ENCODE measurements at regions not wholly inside any gene's neighbourhood (a gene's known extent, or its start where the extent isn't known, plus 50 kb on each side); places are given as distances from the start of the nearest gene placed in this dataset.

DNA sequence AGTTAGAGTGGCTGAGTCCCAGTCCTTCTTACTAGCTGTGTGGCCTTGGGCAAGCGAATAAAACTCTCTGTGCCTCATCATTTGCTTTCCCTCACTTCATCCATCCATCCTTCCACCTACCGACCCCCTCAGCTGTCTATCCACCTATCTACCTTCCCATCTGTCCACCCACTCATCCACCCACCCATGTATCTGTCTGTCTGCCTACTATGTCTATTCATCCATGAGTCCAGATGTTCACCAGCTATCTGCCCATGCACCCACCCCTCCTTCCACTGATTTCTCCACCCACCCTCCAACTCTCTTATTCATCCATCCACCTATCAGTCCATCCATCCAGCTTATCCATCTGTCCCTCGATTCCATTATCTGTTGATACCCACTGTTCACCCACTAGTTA, 60.4 kb upstream of the ATP2B2 start (continued):
- no peak for TF ChIP-seq REST (IDR thresholded peaks at IDR 0.05; ENCODE audit: unreplicated experiment)

- peaks cover 5% of the 10 kb centered on the region; the same call in 1 of the 3 replicates for H3K9me3 Mint-ChIP-seq
- H3K4me1 ChIP-seq (ENCODE audit: insufficient read depth), result no peaks in the 10 kb centered on the region
- no peaks in the 10 kb centered on the region for H3K36me3 Mint-ChIP-seq (ENCODE audit: low read depth)
- DNase-seq (ENCODE audit: low spot score), result no peak
- H2AFZ ChIP-seq, result no peak overlapping the region
- H3K27ac ChIP-seq (ENCODE audit: low read depth), result no peak overlapping the region
- no peak overlapping the region for H3K4me2 ChIP-seq
- ATAC-seq, result no peak
- no peaks in the 10 kb centered on the region for H3K27me3 ChIP-seq (ENCODE audit: insufficient read depth)
- no peak overlapping the region for H3K27ac Mint-ChIP-seq
- peaks cover 14% of the 10 kb centered on the region for H3K27me3 Mint-ChIP-seq (ENCODE audit: insufficient read depth, low read depth, poor library complexity)
- H3K4me3 ChIP-seq, result no peak overlapping the region
- H3K36me3 ChIP-seq (ENCODE audit: insufficient read depth), result no peaks in the 10 kb centered on the region
- H3K79me2 ChIP-seq (replicated peaks; ENCODE audit: insufficient read depth), result no peaks in the 10 kb centered on the region
- no peaks in the 10 kb centered on the region for H3K9me2 ChIP-seq (ENCODE audit: insufficient read depth)
- H3K4me1 Mint-ChIP-seq, result no peaks in the 10 kb centered on the region
- no peaks in the 10 kb centered on the region for H4K20me1 ChIP-seq (replicated peaks; ENCODE audit: insufficient read depth)
- no peaks in the 10 kb centered on the region for H3F3A ChIP-seq (replicated peaks; ENCODE audit: low read depth)
- no peak overlapping the region for H3K4me3 Mint-ChIP-seq
- TF ChIP-seq ETS1 (IDR thresholded peaks at IDR 0.05) (no peak), NANOG (IDR thresholded peaks at IDR 0.05; ENCODE audit: borderline replicate concordance) (no peak), EZH2phosphoT487 (IDR thresholded peaks at IDR 0.05; ENCODE audit: unreplicated experiment) (no peak), ZNF331 (CRISPR knock-in tag; IDR thresholded peaks at IDR 0.05; ENCODE audit: low read depth) (no peak), ZNF462 (CRISPR knock-in tag; IDR thresholded peaks at IDR 0.05) (no peak), REST (IDR thresholded peaks at IDR 0.05; ENCODE audit: unreplicated experiment) (no peak), JUNB (IDR thresholded peaks at IDR 0.05; ENCODE audit: unreplicated experiment) (no peak), POLR2AphosphoS5 (IDR thresholded peaks at IDR 0.05; ENCODE audit: low read depth) (no peak), EZH2 (IDR thresholded peaks at IDR 0.05; ENCODE audit: low read depth, unreplicated experiment) (no peak), CREB1 (CRISPR knock-in tag; IDR thresholded peaks at IDR 0.05; ENCODE audit: low read depth) (no peak), STAT1 (IDR thresholded peaks at IDR 0.05; ENCODE audit: unreplicated experiment) (no peak), ZNF114 (CRISPR knock-in tag; IDR thresholded peaks at IDR 0.05) (no peak)
These were observed 61.1 kb upstream of the ATP2B2 start for GRCh38 chr3:10566451-10566850.
